ENCODE measurements at regions not wholly inside any gene's neighbourhood (a gene's known extent, or its start where the extent isn't known, plus 50 kb on each side); places are given as distances from the start of the nearest gene placed in this dataset.

DNA sequence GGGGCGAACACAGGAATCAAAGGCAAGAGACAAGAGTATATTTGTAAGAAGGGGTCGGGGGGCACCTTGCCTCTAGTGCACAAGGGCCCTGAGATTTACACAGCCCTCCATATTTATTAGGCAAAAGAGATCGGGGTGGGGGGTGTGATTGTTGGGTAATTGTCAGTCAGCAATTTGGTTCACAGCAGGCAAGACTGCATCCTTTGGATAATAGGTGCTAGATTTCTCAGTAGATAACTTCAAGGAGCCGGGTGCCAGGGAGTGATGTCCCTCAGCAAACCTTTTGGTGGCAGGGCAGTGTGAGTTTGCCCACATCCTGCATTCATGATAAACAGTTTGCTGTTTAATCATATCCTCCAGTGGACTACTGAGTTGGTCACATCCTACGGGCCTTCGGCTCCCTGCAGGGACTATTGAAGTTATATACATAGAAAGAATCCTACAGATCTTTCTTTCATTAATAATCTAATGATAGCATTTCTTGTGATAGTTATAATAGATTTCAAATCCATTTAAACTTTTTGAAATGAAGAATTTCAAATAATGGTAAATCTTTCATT is 178.5 kb downstream of the GNAI1 start:
- H3K4me3 ChIP-seq, result no peak overlapping the region
- H3K27me3 ChIP-seq (ENCODE audit: control insufficient read depth in 3 of 3, insufficient read depth in 3 of 3, low read length in 2 of 3), result no peaks in the 10 kb centered on the region
- no peak for ATAC-seq (ENCODE audit: insufficient read depth, low FRiP score)
- TF ChIP-seq, protein P1, sequence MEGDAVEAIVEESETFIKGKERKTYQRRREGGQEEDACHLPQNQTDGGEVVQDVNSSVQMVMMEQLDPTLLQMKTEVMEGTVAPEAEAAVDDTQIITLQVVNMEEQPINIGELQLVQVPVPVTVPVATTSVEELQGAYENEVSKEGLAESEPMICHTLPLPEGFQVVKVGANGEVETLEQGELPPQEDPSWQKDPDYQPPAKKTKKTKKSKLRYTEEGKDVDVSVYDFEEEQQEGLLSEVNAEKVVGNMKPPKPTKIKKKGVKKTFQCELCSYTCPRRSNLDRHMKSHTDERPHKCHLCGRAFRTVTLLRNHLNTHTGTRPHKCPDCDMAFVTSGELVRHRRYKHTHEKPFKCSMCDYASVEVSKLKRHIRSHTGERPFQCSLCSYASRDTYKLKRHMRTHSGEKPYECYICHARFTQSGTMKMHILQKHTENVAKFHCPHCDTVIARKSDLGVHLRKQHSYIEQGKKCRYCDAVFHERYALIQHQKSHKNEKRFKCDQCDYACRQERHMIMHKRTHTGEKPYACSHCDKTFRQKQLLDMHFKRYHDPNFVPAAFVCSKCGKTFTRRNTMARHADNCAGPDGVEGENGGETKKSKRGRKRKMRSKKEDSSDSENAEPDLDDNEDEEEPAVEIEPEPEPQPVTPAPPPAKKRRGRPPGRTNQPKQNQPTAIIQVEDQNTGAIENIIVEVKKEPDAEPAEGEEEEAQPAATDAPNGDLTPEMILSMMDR (IDR thresholded peaks at IDR 0.05; ENCODE audit: control extremely low read depth, extremely low read depth), result no peak
- WGBS, 2 donors, result 89 to 94% methylated on average over 6 of the region's 6 CpGs
- H3K4me1 ChIP-seq (ENCODE audit: control insufficient read depth in 5 of 5, insufficient read depth in 5 of 5, low read length in 5 of 5), result peaks cover 0 to 23% (median 0%) of the 10 kb centered on the region in 5 donors
- no peak for DNase-seq
- H3K9ac ChIP-seq (ENCODE audit: insufficient read depth in 1 of 2, low read length in 2 of 2), result no peak overlapping the region
- H3K36me3 ChIP-seq (ENCODE audit: control insufficient read depth in 4 of 4, insufficient read depth in 4 of 4, low read length in 4 of 4), result no peaks in the 10 kb centered on the region
- no peaks in the 10 kb centered on the region for H3K9me3 ChIP-seq (ENCODE audit: control insufficient read depth in 4 of 4, insufficient read depth in 3 of 4, low read length in 3 of 4)
- H3K27ac ChIP-seq (ENCODE audit: low read depth in 1 of 2, low read length in 1 of 2), result no peak overlapping the region

DNA sequence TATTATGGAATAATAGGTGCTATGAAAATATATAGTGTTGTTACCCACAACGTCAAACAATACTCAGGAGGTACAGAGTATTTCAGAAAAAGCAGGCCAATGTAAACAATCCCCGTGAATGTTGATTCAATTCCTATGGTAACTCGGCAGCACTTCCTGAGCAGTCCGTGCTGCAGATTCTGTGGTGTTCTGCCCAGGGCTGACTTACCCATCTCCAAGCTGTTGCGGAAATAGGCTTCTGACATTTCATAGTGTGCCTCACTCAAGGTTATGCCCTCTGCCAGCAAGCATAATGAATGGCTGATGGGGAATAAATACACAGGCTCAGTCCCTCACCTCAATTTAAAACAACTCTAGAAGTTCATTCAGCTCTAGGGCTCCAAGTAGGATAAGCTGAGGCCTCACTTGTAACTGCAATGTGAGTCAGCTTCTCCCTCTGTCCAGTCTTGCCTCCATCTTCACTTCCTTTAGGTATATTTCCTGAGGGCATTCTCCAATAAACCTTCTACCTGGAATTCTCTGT is 177.6 kb downstream of the GNAI1 start:
- Histone ChIP-seq H3K36me3 (ENCODE audit: control insufficient read depth in 4 of 4, insufficient read depth in 4 of 4, low read length in 4 of 4) (no peaks in the 10 kb centered on the region), H3K4me1 (ENCODE audit: control insufficient read depth in 5 of 5, insufficient read depth in 5 of 5, low read length in 5 of 5) (peaks cover 0 to 23% (median 0%) of the 10 kb centered on the region in 5 donors), H3K27ac (ENCODE audit: low read depth in 1 of 2, low read length in 1 of 2) (no peak overlapping the region), H3K9me3 (ENCODE audit: control insufficient read depth in 4 of 4, insufficient read depth in 3 of 4, low read length in 3 of 4) (no peaks in the 10 kb centered on the region), H3K9ac (ENCODE audit: insufficient read depth in 1 of 2, low read length in 2 of 2) (peak overlapping the region in 1 of 2 donors; percentile 28), H3K27me3 (ENCODE audit: control insufficient read depth in 3 of 3, insufficient read depth in 3 of 3, low read length in 2 of 3) (no peaks in the 10 kb centered on the region), H3K4me3 (no peak overlapping the region)
- 21 to 34% methylated on average over 5 of the region's 5 CpGs for WGBS, 2 donors
- ATAC-seq (ENCODE audit: insufficient read depth, low FRiP score) (no peak), DNase-seq (peak; percentile 80 to 93 (median 92))
- TF ChIP-seq, protein P1 (IDR thresholded peaks at IDR 0.05; ENCODE audit: control extremely low read depth, extremely low read depth), result no peak

DNA sequence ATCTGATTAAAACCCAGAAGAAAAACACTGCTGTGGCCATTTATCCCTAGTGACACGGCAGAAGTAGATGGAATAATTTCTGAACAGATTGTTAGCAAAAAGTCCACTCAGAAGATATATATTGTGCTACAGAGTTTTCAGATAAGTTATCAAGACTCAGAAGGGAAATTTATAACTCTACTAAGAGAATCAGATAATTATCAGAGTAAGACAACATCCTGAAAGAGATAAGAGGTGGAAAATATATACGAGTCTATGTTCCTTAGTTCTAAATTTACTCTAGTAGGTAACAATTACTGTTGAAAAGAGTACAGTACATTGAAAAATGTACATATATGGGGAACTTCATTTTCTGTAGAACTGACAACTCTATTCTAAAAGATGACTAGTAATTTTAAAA is 176.7 kb downstream of the GNAI1 start:
- 45 to 61% methylated on average over 2 of the region's 2 CpGs for WGBS, 2 donors
- DNase-seq, result peak in 1 of 3 donors; percentile 40
- Histone ChIP-seq H3K4me3 (no peak overlapping the region), H3K4me1 (ENCODE audit: control insufficient read depth in 5 of 5, insufficient read depth in 5 of 5, low read length in 5 of 5) (peaks cover 0 to 23% (median 0%) of the 10 kb centered on the region in 5 donors), H3K27me3 (ENCODE audit: control insufficient read depth in 3 of 3, insufficient read depth in 3 of 3, low read length in 2 of 3) (no peaks in the 10 kb centered on the region), H3K27ac (ENCODE audit: low read depth in 1 of 2, low read length in 1 of 2) (no peak overlapping the region), H3K9ac (ENCODE audit: insufficient read depth in 1 of 2, low read length in 2 of 2) (no peak overlapping the region), H3K36me3 (ENCODE audit: control insufficient read depth in 4 of 4, insufficient read depth in 4 of 4, low read length in 4 of 4) (no peaks in the 10 kb centered on the region), H3K9me3 (ENCODE audit: control insufficient read depth in 4 of 4, insufficient read depth in 3 of 4, low read length in 3 of 4) (no peaks in the 10 kb centered on the region)
- TF ChIP-seq, protein P1 (IDR thresholded peaks at IDR 0.05; ENCODE audit: control extremely low read depth, extremely low read depth), result no peak
- ATAC-seq (ENCODE audit: insufficient read depth, low FRiP score), result no peak
